ENCODE measurements at regions not wholly inside any gene's neighbourhood (a gene's known extent, or its start where the extent isn't known, plus 50 kb on each side); places are given as distances from the start of the nearest gene placed in this dataset.

DNA sequence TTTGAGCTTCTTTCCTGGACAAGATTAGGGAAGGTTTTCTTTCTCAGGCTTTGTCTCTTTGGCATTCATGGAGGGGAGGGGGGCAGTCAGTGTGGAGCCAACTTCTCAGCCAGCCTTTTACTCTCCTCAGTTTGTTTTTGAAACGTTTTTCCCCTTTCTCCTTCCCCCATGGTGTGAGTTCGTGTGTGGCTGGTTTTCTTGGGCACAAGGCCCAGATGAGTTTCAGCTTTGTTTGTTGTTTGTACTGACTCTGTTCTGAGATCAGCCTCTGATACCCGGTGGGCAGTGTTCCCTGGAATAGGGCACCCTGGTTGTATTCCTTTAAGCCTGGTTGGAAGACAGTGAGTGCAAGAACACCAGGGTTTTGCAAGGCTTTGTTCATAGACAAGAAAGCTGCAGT, 168.2 kb upstream of the RARB start:
- ChIA-PET CTCF (no interaction called here), POLR2A (no interaction called here)
- no peaks in the 10 kb centered on the region for H3K4me1 ChIP-seq (ENCODE audit: control insufficient read depth, insufficient read depth, low read length)
- no peaks in the 10 kb centered on the region for H3K36me3 ChIP-seq (ENCODE audit: control insufficient read depth, insufficient read depth, low read length)
- intact Hi-C loops (cut with micrococcal nuclease; ENCODE audit: unreplicated experiment) (no loop called here), in situ Hi-C loops (cut with HindIII; ENCODE audit: low pct_unique_long_range_greater_than_20kb, low sequenced_read_pairs) (no loop called here)
- ATAC-seq (no peak), DNase-seq (ENCODE audit: low read depth, low spot score) (no peak)
- H3K27me3 ChIP-seq (ENCODE audit: control insufficient read depth, insufficient read depth, low read length): no peaks in the 10 kb centered on the region
- BruUV-seq (replicated peaks): no TSS peak
- no peaks in the 10 kb centered on the region for H3K9me3 ChIP-seq (ENCODE audit: control insufficient read depth, insufficient read depth, low read depth, low read length)
- TF ChIP-seq TCF7L2 (IDR thresholded peaks at IDR 0.05; ENCODE audit: low read depth, low read length) (no peak), POLR2AphosphoS5 (IDR thresholded peaks at IDR 0.05; ENCODE audit: low read depth, low read length) (no peak), SIN3A (IDR thresholded peaks at IDR 0.05; ENCODE audit: borderline replicate concordance, insufficient read depth, low read depth, low read length) (no peak)
- TF ChIP-seq, protein P1, sequence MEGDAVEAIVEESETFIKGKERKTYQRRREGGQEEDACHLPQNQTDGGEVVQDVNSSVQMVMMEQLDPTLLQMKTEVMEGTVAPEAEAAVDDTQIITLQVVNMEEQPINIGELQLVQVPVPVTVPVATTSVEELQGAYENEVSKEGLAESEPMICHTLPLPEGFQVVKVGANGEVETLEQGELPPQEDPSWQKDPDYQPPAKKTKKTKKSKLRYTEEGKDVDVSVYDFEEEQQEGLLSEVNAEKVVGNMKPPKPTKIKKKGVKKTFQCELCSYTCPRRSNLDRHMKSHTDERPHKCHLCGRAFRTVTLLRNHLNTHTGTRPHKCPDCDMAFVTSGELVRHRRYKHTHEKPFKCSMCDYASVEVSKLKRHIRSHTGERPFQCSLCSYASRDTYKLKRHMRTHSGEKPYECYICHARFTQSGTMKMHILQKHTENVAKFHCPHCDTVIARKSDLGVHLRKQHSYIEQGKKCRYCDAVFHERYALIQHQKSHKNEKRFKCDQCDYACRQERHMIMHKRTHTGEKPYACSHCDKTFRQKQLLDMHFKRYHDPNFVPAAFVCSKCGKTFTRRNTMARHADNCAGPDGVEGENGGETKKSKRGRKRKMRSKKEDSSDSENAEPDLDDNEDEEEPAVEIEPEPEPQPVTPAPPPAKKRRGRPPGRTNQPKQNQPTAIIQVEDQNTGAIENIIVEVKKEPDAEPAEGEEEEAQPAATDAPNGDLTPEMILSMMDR (IDR thresholded peaks at IDR 0.05): no peak
- TF ChIP-seq, protein P2, sequence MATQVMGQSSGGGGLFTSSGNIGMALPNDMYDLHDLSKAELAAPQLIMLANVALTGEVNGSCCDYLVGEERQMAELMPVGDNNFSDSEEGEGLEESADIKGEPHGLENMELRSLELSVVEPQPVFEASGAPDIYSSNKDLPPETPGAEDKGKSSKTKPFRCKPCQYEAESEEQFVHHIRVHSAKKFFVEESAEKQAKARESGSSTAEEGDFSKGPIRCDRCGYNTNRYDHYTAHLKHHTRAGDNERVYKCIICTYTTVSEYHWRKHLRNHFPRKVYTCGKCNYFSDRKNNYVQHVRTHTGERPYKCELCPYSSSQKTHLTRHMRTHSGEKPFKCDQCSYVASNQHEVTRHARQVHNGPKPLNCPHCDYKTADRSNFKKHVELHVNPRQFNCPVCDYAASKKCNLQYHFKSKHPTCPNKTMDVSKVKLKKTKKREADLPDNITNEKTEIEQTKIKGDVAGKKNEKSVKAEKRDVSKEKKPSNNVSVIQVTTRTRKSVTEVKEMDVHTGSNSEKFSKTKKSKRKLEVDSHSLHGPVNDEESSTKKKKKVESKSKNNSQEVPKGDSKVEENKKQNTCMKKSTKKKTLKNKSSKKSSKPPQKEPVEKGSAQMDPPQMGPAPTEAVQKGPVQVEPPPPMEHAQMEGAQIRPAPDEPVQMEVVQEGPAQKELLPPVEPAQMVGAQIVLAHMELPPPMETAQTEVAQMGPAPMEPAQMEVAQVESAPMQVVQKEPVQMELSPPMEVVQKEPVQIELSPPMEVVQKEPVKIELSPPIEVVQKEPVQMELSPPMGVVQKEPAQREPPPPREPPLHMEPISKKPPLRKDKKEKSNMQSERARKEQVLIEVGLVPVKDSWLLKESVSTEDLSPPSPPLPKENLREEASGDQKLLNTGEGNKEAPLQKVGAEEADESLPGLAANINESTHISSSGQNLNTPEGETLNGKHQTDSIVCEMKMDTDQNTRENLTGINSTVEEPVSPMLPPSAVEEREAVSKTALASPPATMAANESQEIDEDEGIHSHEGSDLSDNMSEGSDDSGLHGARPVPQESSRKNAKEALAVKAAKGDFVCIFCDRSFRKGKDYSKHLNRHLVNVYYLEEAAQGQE (IDR thresholded peaks at IDR 0.05; ENCODE audit: insufficient read depth in 1 of 2, low read depth in 2 of 2, low read length in 1 of 2): no peak
- no peak overlapping the region for H3K27ac ChIP-seq (ENCODE audit: low read length)
- H3K4me3 ChIP-seq (ENCODE audit: low read depth in 2 of 2, low read length in 2 of 2): no peak overlapping the region

DNA sequence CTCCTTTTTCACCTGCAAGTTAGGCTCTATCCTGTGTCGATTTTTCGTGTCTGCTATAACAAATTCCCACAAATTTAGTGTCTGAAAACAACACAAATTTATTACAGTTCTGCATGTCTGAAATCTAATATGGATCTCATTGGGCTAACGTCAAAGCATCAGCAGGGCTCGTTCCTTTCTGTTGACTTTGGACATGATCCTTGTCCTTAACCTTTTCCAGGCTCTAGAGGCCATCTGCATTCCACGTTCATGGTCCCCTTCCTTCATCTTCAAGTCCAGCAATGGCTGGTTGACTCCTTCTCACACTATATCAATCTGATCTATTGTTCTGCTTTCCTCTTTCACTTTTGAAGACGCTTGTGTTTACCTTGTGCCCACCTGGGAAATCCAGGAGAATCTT, 165.7 kb upstream of the RARB start:
- no peak overlapping the region for H3K4me3 ChIP-seq (ENCODE audit: low read depth in 2 of 2, low read length in 2 of 2)
- ATAC-seq (no peak), DNase-seq (ENCODE audit: low read depth, low spot score) (no peak)
- BruUV-seq (replicated peaks): no TSS peak
- H3K9me3 ChIP-seq (ENCODE audit: control insufficient read depth, insufficient read depth, low read depth, low read length): no peaks in the 10 kb centered on the region
- in situ Hi-C loops (cut with HindIII; ENCODE audit: low pct_unique_long_range_greater_than_20kb, low sequenced_read_pairs) (no loop called here), intact Hi-C loops (cut with micrococcal nuclease; ENCODE audit: unreplicated experiment) (no loop called here)
- H3K27me3 ChIP-seq (ENCODE audit: control insufficient read depth, insufficient read depth, low read length): no peaks in the 10 kb centered on the region
- POLR2A ChIA-PET: no interaction called here
- TF ChIP-seq TCF7L2 (IDR thresholded peaks at IDR 0.05; ENCODE audit: low read depth, low read length): no peak
- TF ChIP-seq SIN3A (IDR thresholded peaks at IDR 0.05; ENCODE audit: borderline replicate concordance, insufficient read depth, low read depth, low read length): no peak
- TF ChIP-seq POLR2AphosphoS5 (IDR thresholded peaks at IDR 0.05; ENCODE audit: low read depth, low read length): no peak
- TF ChIP-seq, protein P2 (IDR thresholded peaks at IDR 0.05; ENCODE audit: insufficient read depth in 1 of 2, low read depth in 2 of 2, low read length in 1 of 2): no peak
- TF ChIP-seq, protein P1 (IDR thresholded peaks at IDR 0.05): no peak
- no peaks in the 10 kb centered on the region for H3K4me1 ChIP-seq (ENCODE audit: control insufficient read depth, insufficient read depth, low read length)
- H3K36me3 ChIP-seq (ENCODE audit: control insufficient read depth, insufficient read depth, low read length): no peaks in the 10 kb centered on the region
- no peak overlapping the region for H3K27ac ChIP-seq (ENCODE audit: low read length)
- CTCF ChIA-PET: no interaction called here
